Heart left ventricle (tissue), 16 donors: ENCODE measurements at regions not wholly inside any gene's neighbourhood (a gene's known extent, or its start where the extent isn't known, plus 50 kb on each side); places are given as distances from the start of the nearest gene placed in this dataset.

Experiments
- ATAC-seq, 4 donors: fragments of 200-7000 bp; cut with Tn5 transposase; one replicate each; pipeline ENCODE4 v1.9.1; 2020 to 2022; ENCODE audit warnings: moderate library complexity in 4 of 4, mild to moderate bottlenecking in 3 of 4, moderate number of reproducible peaks in 1 of 4
- DNase-seq, 5 donors: peaks; one replicate each; pipeline ENCODE4 v3.0.0-alpha.2; 2020
- H3K27ac ChIP-seq, 12 donors: fragments of 200-600 bp; sonication (generic) in 4 of 12; one replicate each; pipeline versions ENCODE4 v1.5.0 to v1.8.0; 2016 to 2022; ENCODE audit warnings: mild to moderate bottlenecking in 2 of 12
- H3K27me3 ChIP-seq, 9 donors: fragments of 200-600 bp; sonication (generic) in 2 of 9; one replicate each; pipeline versions ENCODE4 v1.5.1 to v1.8.0; 2016 to 2022; ENCODE audit warnings: mild to moderate bottlenecking in 3 of 9
- H3K36me3 ChIP-seq, 9 donors: fragments of 200-600 bp; sonication (generic) in 2 of 9; one replicate each; pipeline versions ENCODE4 v1.5.0 to v1.8.0; 2018 to 2022; ENCODE audit warnings: mild to moderate bottlenecking in 2 of 9
- H3K4me1 ChIP-seq, 12 donors: fragments of 200-600 bp; sonication (generic) in 4 of 12; one replicate each; pipeline versions ENCODE4 v1.5.0 to v1.8.0; 2016 to 2022; ENCODE audit warnings: mild to moderate bottlenecking in 3 of 12
- H3K4me3 ChIP-seq, 12 donors: fragments of 200-600 bp; sonication (generic) in 4 of 12; one replicate each; pipeline versions ENCODE4 v1.5.0 to v1.8.0; 2017 to 2022; ENCODE audit warnings: mild to moderate bottlenecking in 9 of 12, moderate library complexity in 4 of 12
- H3K9me3 ChIP-seq, 12 donors: fragments of 200-600 bp; sonication (generic) in 4 of 12; one replicate each; pipeline versions ENCODE4 v1.5.0 to v1.8.0; 2016 to 2022; ENCODE audit warnings: mild to moderate bottlenecking in 1 of 12
- CTCF ChIP-seq, 12 donors: fragments of 200-600 bp; sonication (generic) in 4 of 12; IDR thresholded peaks; one replicate each; pipeline versions ENCODE4 v1.5.0 to v1.8.0; 2018 to 2022; ENCODE audit warnings: antibody characterized with exemption in 12 of 12, mild to moderate bottlenecking in 5 of 12
- POLR2A ChIP-seq, 2 donors: fragments of 450-650 bp; IDR thresholded peaks; one replicate each; pipeline ENCODE4 v1.6.1; 2017; ENCODE audit warnings: antibody characterized with exemption in 2 of 2, mild to moderate bottlenecking in 2 of 2, moderate library complexity in 2 of 2
- WGBS, 4 donors: extraction: QIAGEN DNeasy Blood & Tissue Kit in 2 of 4; methylation state at CpG; one replicate each; pipeline versions ENCODE4 v1.1.5 to v1.1.7; 2013 to 2018; 5-methylcytosine and 5-hydroxymethylcytosine counted together
- intact Hi-C, 10 donors: fragments of 100-400 bp; cut with DNase I; formaldehyde crosslinking; loops; one replicate each; pipeline versions ENCODE4 v1.11.1 to v1.14.2; 2022
- donor health status: ischemic (EF 13 %, LVEDD 7.1; RV severe dilation, severe dysfunction).
- donor health status: healthy with polysubstance abuse.
- donor health status: DM: no; HTN: yes; CAD: no.
- donor health status: DM: no; HTN: no; CAD: no.
- donor health status: ischemic (EF 25% LVEDD 6.9; RV normal size, moderate dysfunction).
- donor health status: ischemic (EF 25% LVEDD 5.7; RV mildly dilated, moderate dysfunction).
- donor health status: healthy.
- donor health status: DM: yes; HTN: yes; CAD: no.
- donor health status: ischemic (EF 35%, LVEDD 5.7; RV mildly dilated, moderate dysfunction).
- donor health status: nonischemic (EF 11% LVEDD 7.7; RV severe dilation, severe dysfunction).
- donor health status: DM: yes; HTN: yes; CAD: no.
- donor health status: PGD.
- donor health status: ischemic (EF 29% LVEDD 5.4; RV normal size, mild dysfunction).
- donor health status: nonischemic (EF 23%, LVEDD 6.1; RV moderate dilation, normal function).

DNA sequence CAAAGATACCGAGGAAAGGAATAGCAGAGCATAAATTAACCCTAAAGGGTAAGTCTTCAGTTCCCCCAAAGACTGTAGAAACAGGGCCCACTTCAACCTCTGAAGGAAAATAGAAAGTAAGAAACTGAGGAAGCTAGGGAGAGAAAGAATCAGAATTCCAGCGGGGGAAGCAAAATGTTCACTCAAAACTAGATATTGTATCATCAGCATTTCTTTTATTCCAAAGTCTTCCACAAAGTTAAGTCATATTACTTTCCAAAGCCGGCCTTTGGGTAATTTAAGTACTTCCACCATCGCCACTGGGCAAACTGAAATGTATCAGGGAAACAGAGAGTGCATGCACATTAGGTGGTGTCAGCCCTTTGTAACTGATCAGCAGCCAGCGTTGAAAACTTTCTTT lies 88.3 kb downstream of the RSL24D1 start:
- WGBS, 4 donors: 49 to 61% (median 57%) methylated on average over 5 of the region's 5 CpGs
- DNase-seq (no peak), ATAC-seq (no peak)
- intact Hi-C loops: loop anchor here in 4 of 10 donors (5.0 to 10.0 kb wide), 3 partner anchors 1021 to 1146 kb away; no protein-coding TSS in a partner anchor
- Histone ChIP-seq H3K36me3 (no peaks in the 10 kb centered on the region), H3K9me3 (peaks cover 0 to 6% (median 0%) of the 10 kb centered on the region in 12 donors), H3K4me3 (no peak overlapping the region), H3K4me1 (no peaks in the 10 kb centered on the region), H3K27ac (no peak overlapping the region), H3K27me3 (peaks cover 0 to 6% (median 0%) of the 10 kb centered on the region in 9 donors)
- no peak for TF ChIP-seq CTCF (IDR thresholded peaks at IDR 0.05)
- no peak for TF ChIP-seq POLR2A (IDR thresholded peaks at IDR 0.05)

DNA sequence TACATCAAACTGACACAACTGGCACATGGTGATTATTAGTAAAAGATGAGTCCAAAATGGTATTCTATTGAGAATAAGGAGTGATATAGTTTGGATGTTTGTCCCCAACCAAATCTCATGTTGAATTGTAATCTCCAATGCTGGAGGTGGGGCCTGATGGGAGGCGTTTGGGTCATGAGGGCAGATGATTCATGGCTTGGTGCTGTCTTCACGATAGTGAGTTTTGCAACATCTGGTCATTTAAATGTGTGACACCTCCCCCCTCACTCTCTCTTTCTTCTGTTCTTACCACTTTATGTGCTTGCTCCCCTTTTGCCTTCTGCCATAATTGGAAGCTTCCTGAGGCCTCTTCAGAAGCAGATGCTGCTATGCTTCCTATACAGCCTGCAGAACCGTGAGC lies 90.6 kb downstream of the RSL24D1 start:
- Histone ChIP-seq H3K36me3 (no peaks in the 10 kb centered on the region), H3K4me1 (no peaks in the 10 kb centered on the region), H3K27me3 (peaks cover 0 to 6% (median 0%) of the 10 kb centered on the region in 9 donors), H3K4me3 (no peak overlapping the region), H3K9me3 (peaks cover 0 to 6% (median 0%) of the 10 kb centered on the region in 12 donors), H3K27ac (no peak overlapping the region)
- intact Hi-C loops: loop anchor here in 4 of 10 donors (5.0 to 10.0 kb wide), 3 partner anchors 1019 to 1144 kb away; no protein-coding TSS in a partner anchor
- TF ChIP-seq POLR2A (IDR thresholded peaks at IDR 0.05): no peak
- no peak for TF ChIP-seq CTCF (IDR thresholded peaks at IDR 0.05)
- DNase-seq (no peak), ATAC-seq (no peak)
- 77 to 83% (median 82%) methylated on average over 3 of the region's 3 CpGs for WGBS, 4 donors

DNA sequence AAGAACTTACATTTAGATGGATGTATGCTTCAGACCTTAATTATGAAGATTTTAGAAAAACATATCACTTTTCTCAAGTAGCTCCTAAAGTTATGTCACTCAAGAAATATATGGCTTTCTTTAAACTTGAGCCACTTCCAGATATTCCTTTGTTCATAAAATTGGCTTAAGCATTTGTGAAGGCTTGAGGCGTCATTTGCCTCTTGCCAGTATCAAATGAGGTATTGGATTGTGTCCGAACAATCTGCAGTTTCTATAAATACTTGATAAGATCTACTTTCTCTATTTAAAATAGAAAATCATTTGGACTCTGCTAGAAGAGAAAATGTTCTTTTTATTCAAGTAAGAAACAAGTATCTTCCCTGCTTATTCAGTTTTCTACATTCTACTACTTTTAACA lies 102.6 kb downstream of the RSL24D1 start:
- no peak for ATAC-seq
- H3K4me1 ChIP-seq: no peaks in the 10 kb centered on the region
- WGBS, 4 donors: 64 to 71% (median 69%) methylated on average over 2 of the region's 2 CpGs
- intact Hi-C loops: no loop called here
- no peak overlapping the region for H3K27ac ChIP-seq
- no peaks in the 10 kb centered on the region for H3K27me3 ChIP-seq
- H3K4me3 ChIP-seq: no peak overlapping the region
- no peak for TF ChIP-seq CTCF (IDR thresholded peaks at IDR 0.05)
- no peak for TF ChIP-seq POLR2A (IDR thresholded peaks at IDR 0.05)
- no peaks in the 10 kb centered on the region for H3K36me3 ChIP-seq
- peaks cover 0 to 4% (median 0%) of the 10 kb centered on the region in 12 donors for H3K9me3 ChIP-seq
- no peak for DNase-seq

GRCh38 chr15:55088207-55088606 lies 108.5 kb downstream of the RSL24D1 start:
- no peaks in the 10 kb centered on the region for H3K36me3 ChIP-seq
- TF ChIP-seq CTCF (IDR thresholded peaks at IDR 0.05) (no peak), POLR2A (IDR thresholded peaks at IDR 0.05) (no peak)
- H3K9me3 ChIP-seq: no peaks in the 10 kb centered on the region
- H3K27me3 ChIP-seq: no peaks in the 10 kb centered on the region
- H3K27ac ChIP-seq: no peak overlapping the region
- ATAC-seq (no peak), DNase-seq (no peak)
- H3K4me1 ChIP-seq: no peaks in the 10 kb centered on the region
- H3K4me3 ChIP-seq: no peak overlapping the region
- intact Hi-C loops: no loop called here
